HEK293 (cell line): ENCODE measurements at regions not wholly inside any gene's neighbourhood (a gene's known extent, or its start where the extent isn't known, plus 50 kb on each side); places are given as distances from the start of the nearest gene placed in this dataset.

Experiments used
- CTCF ChIA-PET: fragments of 350-600 bp; formaldehyde crosslinking; extraction: SDS; loops from one replicate; lab custom pipeline; 2021; ENCODE audit warnings: antibody characterized with exemption; lab: Yijun Ruan, JAX
- POLR2A ChIA-PET: fragments of 300-600 bp; formaldehyde crosslinking; extraction: SDS; loops from one replicate; lab custom pipeline; 2020; ENCODE audit warnings: antibody characterized with exemption, inconsistent platforms; lab: Yijun Ruan, JAX
- H3K27ac ChIP-seq: fragments of 200-500 bp; sonication (Bioruptor generic); 2 replicates; pipeline ENCODE4 v1.5.1; 2014; ENCODE audit warnings: low read depth, low read length, control low read depth, inconsistent platforms; ENCODE audit errors: extremely low read depth
- H3K36me3 ChIP-seq, 2 experiments: fragments of 200-500 bp in 1 of 2; sonication (Bioruptor generic) in 1 of 2; 1 replicate in 1 of 2; 2 replicates in 1 of 2; pipeline ENCODE4 v1.5.1; 2014 to 2017; ENCODE audit warnings: inconsistent platforms in 2 of 2, low read length in 2 of 2; ENCODE audit not compliant: control insufficient read depth in 2 of 2, insufficient read depth in 1 of 2
- H3K4me1 ChIP-seq: fragments of 200-500 bp; sonication (Bioruptor generic); 2 replicates; pipeline ENCODE4 v1.5.1; 2014; ENCODE audit warnings: mild to moderate bottlenecking, low read length, inconsistent platforms; ENCODE audit not compliant: control insufficient read depth, insufficient read depth
- H3K4me3 ChIP-seq: 2 replicates; pipeline ENCODE4 v1.5.1; 2011; ENCODE audit warnings: low read depth, mild to moderate bottlenecking, control low read depth, low read length, moderate library complexity
- H3K9me3 ChIP-seq: fragments of 200-500 bp; sonication (Bioruptor generic); 2 replicates; pipeline ENCODE4 v1.5.1; 2014; ENCODE audit warnings: low read depth, low read length, inconsistent platforms; ENCODE audit not compliant: control insufficient read depth, insufficient read depth
- EGR2 ChIP-seq: fragments of 450-650 bp; formaldehyde crosslinking; IDR thresholded peaks from 2 replicates; pipeline ENCODE4 v1.5.1; 2016; ENCODE audit warnings: low read depth, missing biosample characterization, missing genetic modification characterization
- MEIS1 ChIP-seq: sonication (generic); formaldehyde crosslinking; IDR thresholded peaks from 2 replicates; pipeline ENCODE4 v1.8.1; 2022; ENCODE audit warnings: missing genetic modification reagents, mild to moderate bottlenecking, borderline replicate concordance
- PRDM1 ChIP-seq: fragments of 450-650 bp; formaldehyde crosslinking; IDR thresholded peaks from 2 replicates; pipeline ENCODE4; 2016; ENCODE audit warnings: missing biosample characterization, missing genetic modification characterization
- REPIN1 ChIP-seq: fragments of 450-650 bp; formaldehyde crosslinking; IDR thresholded peaks from 2 replicates; pipeline ENCODE4 v1.5.1; 2017; ENCODE audit warnings: missing biosample characterization, missing genetic modification characterization, low read depth
- ZBTB21 ChIP-seq: fragments of 450-650 bp; formaldehyde crosslinking; IDR thresholded peaks from 2 replicates; pipeline ENCODE4 v1.5.1; 2017; ENCODE audit warnings: missing biosample characterization, missing genetic modification characterization
- ZBTB7A ChIP-seq: fragments of 450-650 bp; formaldehyde crosslinking; IDR thresholded peaks from 2 replicates; pipeline ENCODE4 v1.5.1; 2016; ENCODE audit warnings: low read depth, missing biosample characterization, missing genetic modification characterization
- ZFHX2 ChIP-seq: fragments of 450-650 bp; formaldehyde crosslinking; conservative IDR thresholded peaks from 2 replicates; pipeline ENCODE4 v1.5.1; 2016; ENCODE audit warnings: missing biosample characterization, missing genetic modification characterization
- ZNF121 ChIP-seq: fragments of 450-650 bp; formaldehyde crosslinking; IDR thresholded peaks from 2 replicates; pipeline ENCODE4 v1.5.1; 2016; ENCODE audit warnings: missing biosample characterization, missing genetic modification characterization
- ZNF132 ChIP-seq: fragments of 450-650 bp; formaldehyde crosslinking; IDR thresholded peaks from 2 replicates; pipeline ENCODE4 v1.5.1; 2017; ENCODE audit warnings: missing biosample characterization, missing genetic modification characterization, borderline replicate concordance
- ZNF223 ChIP-seq: fragments of 450-650 bp; formaldehyde crosslinking; IDR thresholded peaks from 2 replicates; pipeline ENCODE4 v1.5.1; 2016; ENCODE audit warnings: missing biosample characterization, missing genetic modification characterization
- ZNF341 ChIP-seq: fragments of 450-650 bp; formaldehyde crosslinking; IDR thresholded peaks from 2 replicates; pipeline ENCODE4; 2016; ENCODE audit warnings: low read depth, missing biosample characterization, missing genetic modification characterization
- ZNF394 ChIP-seq: fragments of 450-650 bp; formaldehyde crosslinking; IDR thresholded peaks from 2 replicates; pipeline ENCODE4 v1.5.1; 2016; ENCODE audit warnings: missing biosample characterization, missing genetic modification characterization, mild to moderate bottlenecking, moderate library complexity, borderline replicate concordance
- ZNF521 ChIP-seq: fragments of 450-650 bp; formaldehyde crosslinking; IDR thresholded peaks from 2 replicates; pipeline ENCODE4 v1.5.1; 2017; ENCODE audit warnings: missing biosample characterization, mild to moderate bottlenecking, missing genetic modification characterization
- ZNF555 ChIP-seq: fragments of 450-650 bp; formaldehyde crosslinking; conservative IDR thresholded peaks from 2 replicates; pipeline ENCODE4 v1.5.1; 2017; ENCODE audit warnings: missing biosample characterization, mild to moderate bottlenecking, missing genetic modification characterization, inconsistent platforms
- ZNF621 ChIP-seq: fragments of 450-650 bp; formaldehyde crosslinking; IDR thresholded peaks from 2 replicates; pipeline ENCODE4 v1.5.1; 2017; ENCODE audit warnings: missing biosample characterization, missing genetic modification characterization
- ZNF626 ChIP-seq: fragments of 450-650 bp; sonication (Bioruptor Pico); formaldehyde crosslinking; IDR thresholded peaks from 2 replicates; pipeline ENCODE4 v1.5.1; 2018; ENCODE audit warnings: missing biosample characterization, missing genetic modification characterization, inconsistent platforms
- ZNF707 ChIP-seq: fragments of 450-650 bp; formaldehyde crosslinking; IDR thresholded peaks from 2 replicates; pipeline ENCODE4 v1.5.1; 2016; ENCODE audit warnings: missing biosample characterization, missing genetic modification characterization
- ZNF792 ChIP-seq: fragments of 450-650 bp; formaldehyde crosslinking; IDR thresholded peaks from 2 replicates; pipeline ENCODE4 v1.5.1; 2016; ENCODE audit warnings: missing biosample characterization, missing genetic modification characterization
- TF ChIP-seq, protein P1 (sequence below): fragments of 450-650 bp; formaldehyde crosslinking; IDR thresholded peaks from 2 replicates; pipeline ENCODE4 v1.5.1; 2017; ENCODE audit warnings: missing biosample characterization, mild to moderate bottlenecking, missing genetic modification characterization, moderate library complexity
- TF ChIP-seq, protein P2 (sequence below): fragments of 450-650 bp; formaldehyde crosslinking; IDR thresholded peaks from 2 replicates; pipeline ENCODE4 v1.5.1; 2016; ENCODE audit warnings: missing biosample characterization, missing genetic modification characterization
- TF ChIP-seq, protein P3 (sequence below): fragments of 450-650 bp; formaldehyde crosslinking; IDR thresholded peaks from 2 replicates; pipeline ENCODE4 v1.5.1; 2016; ENCODE audit warnings: missing biosample characterization, missing genetic modification characterization
- TF ChIP-seq, protein P4 (sequence below): fragments of 450-650 bp; formaldehyde crosslinking; IDR thresholded peaks from 2 replicates; pipeline ENCODE4 v1.5.0; 2017; ENCODE audit warnings: missing biosample characterization, missing genetic modification characterization, borderline replicate concordance

DNA sequence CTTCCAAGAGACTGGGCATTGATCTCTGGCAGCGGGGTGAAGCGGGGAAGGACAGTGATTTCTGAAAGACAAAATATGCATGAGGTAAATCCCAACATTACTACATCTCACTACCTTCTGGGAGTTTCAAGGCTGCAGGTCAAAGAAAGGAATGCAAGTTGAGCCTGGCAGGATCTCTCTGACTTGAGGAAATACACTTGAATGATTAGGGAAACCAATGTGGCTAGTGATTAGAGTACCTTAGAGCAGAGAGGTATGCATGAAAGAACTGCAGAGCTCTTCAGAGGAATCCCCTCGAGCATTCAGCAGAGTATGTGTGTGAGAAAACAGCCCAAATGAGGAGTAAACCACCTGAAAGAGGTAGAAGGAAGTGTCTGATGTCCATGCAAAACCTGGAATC, 2874.1 kb upstream of the PCDH20 start:
- no peaks in the 10 kb centered on the region for H3K4me1 ChIP-seq
- H3K27ac ChIP-seq: no peak overlapping the region
- H3K4me3 ChIP-seq: no peak overlapping the region
- H3K9me3 ChIP-seq: no peaks in the 10 kb centered on the region
- ChIA-PET POLR2A (no interaction called here), CTCF (no interaction called here)
- TF ChIP-seq REPIN1 (tag by site-specific recombination): no peak
- no peak for TF ChIP-seq ZNF626
- TF ChIP-seq, protein P1, sequence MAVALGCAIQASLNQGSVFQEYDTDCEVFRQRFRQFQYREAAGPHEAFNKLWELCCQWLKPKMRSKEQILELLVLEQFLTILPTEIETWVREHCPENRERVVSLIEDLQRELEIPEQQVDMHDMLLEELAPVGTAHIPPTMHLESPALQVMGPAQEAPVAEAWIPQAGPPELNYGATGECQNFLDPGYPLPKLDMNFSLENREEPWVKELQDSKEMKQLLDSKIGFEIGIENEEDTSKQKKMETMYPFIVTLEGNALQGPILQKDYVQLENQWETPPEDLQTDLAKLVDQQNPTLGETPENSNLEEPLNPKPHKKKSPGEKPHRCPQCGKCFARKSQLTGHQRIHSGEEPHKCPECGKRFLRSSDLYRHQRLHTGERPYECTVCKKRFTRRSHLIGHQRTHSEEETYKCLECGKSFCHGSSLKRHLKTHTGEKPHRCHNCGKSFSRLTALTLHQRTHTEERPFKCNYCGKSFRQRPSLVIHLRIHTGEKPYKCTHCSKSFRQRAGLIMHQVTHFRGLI (tag by site-specific recombination): no peak
- TF ChIP-seq, protein P2, sequence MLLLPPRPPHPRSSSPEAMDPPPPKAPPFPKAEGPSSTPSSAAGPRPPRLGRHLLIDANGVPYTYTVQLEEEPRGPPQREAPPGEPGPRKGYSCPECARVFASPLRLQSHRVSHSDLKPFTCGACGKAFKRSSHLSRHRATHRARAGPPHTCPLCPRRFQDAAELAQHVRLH (tag by site-specific recombination): no peak
- no peak for TF ChIP-seq EGR2
- TF ChIP-seq ZFHX2 (tag by site-specific recombination): no peak
- TF ChIP-seq ZNF121 (tag by site-specific recombination): no peak
- TF ChIP-seq, protein P3, sequence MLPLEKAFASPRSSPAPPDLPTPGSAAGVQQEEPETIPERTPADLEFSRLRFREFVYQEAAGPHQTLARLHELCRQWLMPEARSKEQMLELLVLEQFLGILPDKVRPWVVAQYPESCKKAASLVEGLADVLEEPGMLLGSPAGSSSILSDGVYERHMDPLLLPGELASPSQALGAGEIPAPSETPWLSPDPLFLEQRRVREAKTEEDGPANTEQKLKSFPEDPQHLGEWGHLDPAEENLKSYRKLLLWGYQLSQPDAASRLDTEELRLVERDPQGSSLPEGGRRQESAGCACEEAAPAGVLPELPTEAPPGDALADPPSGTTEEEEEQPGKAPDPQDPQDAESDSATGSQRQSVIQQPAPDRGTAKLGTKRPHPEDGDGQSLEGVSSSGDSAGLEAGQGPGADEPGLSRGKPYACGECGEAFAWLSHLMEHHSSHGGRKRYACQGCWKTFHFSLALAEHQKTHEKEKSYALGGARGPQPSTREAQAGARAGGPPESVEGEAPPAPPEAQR (tag by site-specific recombination): no peak
- TF ChIP-seq ZNF394 (tag by site-specific recombination): no peak
- no peak for TF ChIP-seq ZNF341
- TF ChIP-seq ZNF223: no peak
- no peak for TF ChIP-seq ZNF621 (tag by site-specific recombination)
- H3K36me3 ChIP-seq: no peaks in the 10 kb centered on the region

DNA sequence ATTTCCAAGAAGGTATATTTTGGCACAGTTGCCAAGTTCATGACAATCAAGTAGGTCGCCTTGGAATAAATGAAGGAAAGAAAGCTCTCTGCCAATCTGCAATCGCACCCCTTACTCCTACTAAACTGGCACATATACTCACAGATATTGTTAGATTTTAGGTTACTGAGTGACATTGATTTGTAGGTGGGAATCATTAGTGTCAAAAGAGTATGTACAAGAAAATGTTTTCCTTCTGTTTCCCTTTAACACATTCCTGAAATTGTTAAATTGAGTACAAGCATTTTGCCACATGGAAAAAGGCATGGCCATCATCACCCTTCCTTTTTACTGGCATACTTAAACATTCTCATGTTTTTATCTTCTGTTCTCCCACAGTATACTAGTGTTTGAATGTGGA, 2868.3 kb upstream of the PCDH20 start:
- Histone ChIP-seq H3K27ac (no peak overlapping the region), H3K36me3 (no peaks in the 10 kb centered on the region), H3K4me1 (no peaks in the 10 kb centered on the region), H3K9me3 (no peaks in the 10 kb centered on the region), H3K4me3 (no peak overlapping the region)
- ChIA-PET POLR2A (no interaction called here), CTCF (interaction anchor here (0.7 kb wide), 1 partner anchor 40 kb away, joined by 3 read pairs; no protein-coding TSS in a partner anchor)
- TF ChIP-seq ZNF521 (tag by site-specific recombination): no peak
- TF ChIP-seq ZNF792 (tag by site-specific recombination): no peak
- no peak for TF ChIP-seq ZNF555 (tag by site-specific recombination)
- TF ChIP-seq ZNF132: no peak
- TF ChIP-seq PRDM1 (tag by site-specific recombination): no peak
- TF ChIP-seq ZNF707: no peak
- no peak for TF ChIP-seq ZBTB7A
- TF ChIP-seq ZBTB21: no peak
- TF ChIP-seq, protein P4, sequence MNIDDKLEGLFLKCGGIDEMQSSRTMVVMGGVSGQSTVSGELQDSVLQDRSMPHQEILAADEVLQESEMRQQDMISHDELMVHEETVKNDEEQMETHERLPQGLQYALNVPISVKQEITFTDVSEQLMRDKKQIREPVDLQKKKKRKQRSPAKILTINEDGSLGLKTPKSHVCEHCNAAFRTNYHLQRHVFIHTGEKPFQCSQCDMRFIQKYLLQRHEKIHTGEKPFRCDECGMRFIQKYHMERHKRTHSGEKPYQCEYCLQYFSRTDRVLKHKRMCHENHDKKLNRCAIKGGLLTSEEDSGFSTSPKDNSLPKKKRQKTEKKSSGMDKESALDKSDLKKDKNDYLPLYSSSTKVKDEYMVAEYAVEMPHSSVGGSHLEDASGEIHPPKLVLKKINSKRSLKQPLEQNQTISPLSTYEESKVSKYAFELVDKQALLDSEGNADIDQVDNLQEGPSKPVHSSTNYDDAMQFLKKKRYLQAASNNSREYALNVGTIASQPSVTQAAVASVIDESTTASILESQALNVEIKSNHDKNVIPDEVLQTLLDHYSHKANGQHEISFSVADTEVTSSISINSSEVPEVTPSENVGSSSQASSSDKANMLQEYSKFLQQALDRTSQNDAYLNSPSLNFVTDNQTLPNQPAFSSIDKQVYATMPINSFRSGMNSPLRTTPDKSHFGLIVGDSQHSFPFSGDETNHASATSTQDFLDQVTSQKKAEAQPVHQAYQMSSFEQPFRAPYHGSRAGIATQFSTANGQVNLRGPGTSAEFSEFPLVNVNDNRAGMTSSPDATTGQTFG (tag by site-specific recombination): no peak
- no peak for TF ChIP-seq MEIS1
- TF ChIP-seq ZNF621 (tag by site-specific recombination): no peak
